ENCODE measurements at regions not wholly inside any gene's neighbourhood (a gene's known extent, or its start where the extent isn't known, plus 50 kb on each side); places are given as distances from the start of the nearest gene placed in this dataset.

- Mint-ChIP-seq H3K9me3 (peaks cover 0 to 2% (median 0%) of the 10 kb centered on the region in 7 donors), H3K4me1 (no peaks in the 10 kb centered on the region), H3K27me3 (ENCODE audit: low read depth in 3 of 3) (peaks cover under 1 to 2% (median under 1%) of the 10 kb centered on the region in 3 donors), H3K27ac (no peak overlapping the region), H3K4me3 (no peak overlapping the region), H3K36me3 (no peaks in the 10 kb centered on the region)
- H3K4me3 ChIP-seq (replicated peaks in 1 of 3; ENCODE audit: low read depth in 2 of 3, low read length in 3 of 3), result no peak overlapping the region
- H4K20me1 ChIP-seq (ENCODE audit: insufficient read depth, low read length), result no peaks in the 10 kb centered on the region
- no peaks in the 10 kb centered on the region for H3K36me3 ChIP-seq (replicated peaks in 1 of 2; ENCODE audit: control insufficient read depth in 1 of 2, insufficient read depth in 2 of 2, low read length in 2 of 2)
- no peak for DNase-seq
- TF ChIP-seq CTCF (IDR thresholded peaks at IDR 0.05), result no peak
- no peaks in the 10 kb centered on the region for H3K27me3 ChIP-seq (ENCODE audit: control insufficient read depth in 2 of 2, insufficient read depth in 2 of 2, low read length in 2 of 2)
- intact Hi-C loops (cut with micrococcal nuclease), result no loop called here
- no peaks in the 10 kb centered on the region for H3K9me3 ChIP-seq (replicated peaks in 1 of 2; ENCODE audit: control insufficient read depth in 1 of 2, insufficient read depth in 1 of 2, low read length in 2 of 2)
- no peak overlapping the region for H3K9ac ChIP-seq (ENCODE audit: insufficient read depth, low read length, poor library complexity, severe bottlenecking)
- H2AFZ ChIP-seq (ENCODE audit: insufficient read depth, low read depth, low read length, poor library complexity, severe bottlenecking), result no peak overlapping the region
- no peaks in the 10 kb centered on the region for H3K79me2 ChIP-seq (ENCODE audit: insufficient read depth, low read length)
- 80% methylated on average over 1 of the region's 1 CpG for WGBS (ENCODE audit: insufficient coverage)
- H3K27ac ChIP-seq (ENCODE audit: low read depth in 1 of 2, low read length in 2 of 2), result no peak overlapping the region
- no peak overlapping the region for H3K4me2 ChIP-seq (replicated peaks; ENCODE audit: extremely low read depth, low read length, poor library complexity, severe bottlenecking)
- H3K4me1 ChIP-seq (ENCODE audit: control insufficient read depth in 1 of 2, insufficient read depth in 2 of 2, low read length in 2 of 2), result no peaks in the 10 kb centered on the region
These were observed 424.8 kb upstream of the PLXNA2 start for GRCh38 chr1:208668991-208669390.

- Histone ChIP-seq H2AFZ (ENCODE audit: insufficient read depth, low read depth, low read length, poor library complexity, severe bottlenecking) (no peak overlapping the region), H4K20me1 (ENCODE audit: insufficient read depth, low read length) (no peaks in the 10 kb centered on the region), H3K36me3 (replicated peaks in 1 of 2; ENCODE audit: control insufficient read depth in 1 of 2, insufficient read depth in 2 of 2, low read length in 2 of 2) (no peaks in the 10 kb centered on the region), H3K9ac (ENCODE audit: insufficient read depth, low read length, poor library complexity, severe bottlenecking) (no peak overlapping the region), H3K4me1 (ENCODE audit: control insufficient read depth in 1 of 2, insufficient read depth in 2 of 2, low read length in 2 of 2) (no peaks in the 10 kb centered on the region), H3K9me3 (replicated peaks in 1 of 2; ENCODE audit: control insufficient read depth in 1 of 2, insufficient read depth in 1 of 2, low read length in 2 of 2) (no peaks in the 10 kb centered on the region), H3K4me3 (replicated peaks in 1 of 3; ENCODE audit: low read depth in 2 of 3, low read length in 3 of 3) (no peak overlapping the region), H3K4me2 (replicated peaks; ENCODE audit: extremely low read depth, low read length, poor library complexity, severe bottlenecking) (no peak overlapping the region), H3K27me3 (ENCODE audit: control insufficient read depth in 2 of 2, insufficient read depth in 2 of 2, low read length in 2 of 2) (no peaks in the 10 kb centered on the region), H3K27ac (ENCODE audit: low read depth in 1 of 2, low read length in 2 of 2) (no peak overlapping the region), H3K79me2 (ENCODE audit: insufficient read depth, low read length) (no peaks in the 10 kb centered on the region)
- TF ChIP-seq CTCF (IDR thresholded peaks at IDR 0.05), result no peak
- H3K27me3 Mint-ChIP-seq (ENCODE audit: low read depth in 3 of 3), result peaks cover 2% of the 10 kb centered on the region in 3 donors
- H3K36me3 Mint-ChIP-seq, result no peaks in the 10 kb centered on the region
- no peak for DNase-seq
- peaks cover 0 to 2% (median 0%) of the 10 kb centered on the region in 7 donors for H3K9me3 Mint-ChIP-seq
- intact Hi-C loops (cut with micrococcal nuclease), result no loop called here
- H3K4me1 Mint-ChIP-seq, result no peaks in the 10 kb centered on the region
- WGBS (ENCODE audit: insufficient coverage), result no CpG with 5 or more reads among the region's 2 CpGs
- no peak overlapping the region for H3K4me3 Mint-ChIP-seq
- H3K27ac Mint-ChIP-seq, result no peak overlapping the region
These were observed 426.6 kb upstream of the PLXNA2 start for GRCh38 chr1:208670778-208671177.
